Common myeloid progenitor, CD34-positive (primary cell): ENCODE measurements at regions not wholly inside any gene's neighbourhood (a gene's known extent, or its start where the extent isn't known, plus 50 kb on each side); places are given as distances from the start of the nearest gene placed in this dataset.

Experiments used
- CTCF ChIA-PET: fragments of 350-600 bp; sonication (Branson Sonifier 250); formaldehyde crosslinking; loops from one replicate; lab custom pipeline; 2021; ENCODE audit warnings: antibody characterized with exemption; lab: Charles Lee
- POLR2A ChIA-PET: fragments of 350-600 bp; sonication (Branson Sonifier 250); formaldehyde crosslinking; loops from one replicate; lab custom pipeline; 2021; ENCODE audit warnings: antibody characterized with exemption; lab: Charles Lee
- DNase-seq, 3 donors: peaks; one replicate each; pipeline versions ENCODE4 v3.0.0 to v3.0.0-alpha.2; 2013
- H3K27ac ChIP-seq, 2 experiments: 1 replicate in 1 of 2; 2 replicates in 1 of 2; pipeline ENCODE4 v1.7.0; 2013; ENCODE audit warnings: inconsistent platforms in 2 of 2, low read length in 2 of 2, mild to moderate bottlenecking in 2 of 2, low read depth in 1 of 2, moderate library complexity in 1 of 2; ENCODE audit not compliant: severe bottlenecking in 2 of 2, insufficient read depth in 1 of 2, poor library complexity in 1 of 2
- H3K27me3 ChIP-seq, 5 experiments: replicated peaks in 2 of 5; 1 replicate in 3 of 5; 2 replicates in 2 of 5; pipeline versions ENCODE4 v1.6.1 to v1.7.0; 2013; ENCODE audit warnings: low read length in 4 of 5, mild to moderate bottlenecking in 2 of 5, moderate library complexity in 2 of 5, inconsistent platforms in 1 of 5; ENCODE audit not compliant: insufficient read depth in 5 of 5, control insufficient read depth in 4 of 5
- H3K36me3 ChIP-seq, 4 experiments: 1 replicate in 2 of 4; 2 replicates in 2 of 4; pipeline versions ENCODE4 v1.6.1 to v1.7.0; 2013; ENCODE audit warnings: low read length in 3 of 4, control low read depth in 1 of 4, mild to moderate bottlenecking in 1 of 4; ENCODE audit not compliant: control insufficient read depth in 4 of 4, insufficient read depth in 4 of 4
- H3K4me1 ChIP-seq, 4 experiments: 1 replicate in 3 of 4; 2 replicates in 1 of 4; pipeline versions ENCODE4 v1.6.1 to v1.7.1; 2013; ENCODE audit warnings: low read length in 3 of 4, mild to moderate bottlenecking in 3 of 4, control low read depth in 1 of 4, inconsistent platforms in 1 of 4, moderate library complexity in 1 of 4; ENCODE audit not compliant: control insufficient read depth in 4 of 4, insufficient read depth in 4 of 4; ENCODE audit errors: control extremely low read depth in 1 of 4
- H3K4me3 ChIP-seq, 7 experiments: 1 replicate in 4 of 7; 2 replicates in 3 of 7; pipeline versions ENCODE4 v1.5.1 to v1.7.0; 2013; ENCODE audit warnings: mild to moderate bottlenecking in 7 of 7, low read length in 6 of 7, moderate library complexity in 6 of 7, inconsistent platforms in 2 of 7, low read depth in 2 of 7, control low read depth in 1 of 7; ENCODE audit not compliant: insufficient read depth in 4 of 7, control insufficient read depth in 1 of 7; ENCODE audit errors: extremely low read depth in 1 of 7
- H3K9me3 ChIP-seq, 5 experiments: 1 replicate in 4 of 5; 2 replicates in 1 of 5; pipeline versions ENCODE4 v1.6.1 to v1.7.1; 2013; ENCODE audit warnings: low read length in 4 of 5, mild to moderate bottlenecking in 2 of 5, inconsistent platforms in 1 of 5, low read depth in 1 of 5, moderate library complexity in 1 of 5; ENCODE audit not compliant: control insufficient read depth in 4 of 5, insufficient read depth in 2 of 5; ENCODE audit errors: control extremely low read depth in 1 of 5
- WGBS: methylation state at CpG from one replicate; pipeline ENCODE4 v1.1.5; 2013; ENCODE audit not compliant: insufficient coverage; 5-methylcytosine and 5-hydroxymethylcytosine counted together

GRCh38 chr5:117093653-117094052, 519.0 kb upstream of the SEMA6A start:
- Histone ChIP-seq H3K9me3 (no peaks in the 10 kb centered on the region), H3K4me1 (no peaks in the 10 kb centered on the region), H3K36me3 (no peaks in the 10 kb centered on the region), H3K27me3 (no peaks in the 10 kb centered on the region), H3K4me3 (no peak overlapping the region), H3K27ac (no peak overlapping the region)
- WGBS, result 100% methylated on average over 7 of the region's 12 CpGs
- no peak for DNase-seq
- POLR2A ChIA-PET, result no interaction called here
- CTCF ChIA-PET, result no interaction called here

- Histone ChIP-seq H3K36me3 (no peaks in the 10 kb centered on the region), H3K9me3 (no peaks in the 10 kb centered on the region), H3K4me3 (no peak overlapping the region), H3K27ac (no peak overlapping the region), H3K27me3 (no peaks in the 10 kb centered on the region), H3K4me1 (no peaks in the 10 kb centered on the region)
- DNase-seq, result no peak
- WGBS, result 95% methylated on average over 2 of the region's 2 CpGs
- ChIA-PET POLR2A (no interaction called here), CTCF (no interaction called here)
Measured at GRCh38 chr5:117089001-117089400, 514.4 kb upstream of the SEMA6A start.

- Histone ChIP-seq H3K36me3 (no peaks in the 10 kb centered on the region), H3K27ac (no peak overlapping the region), H3K9me3 (no peaks in the 10 kb centered on the region), H3K27me3 (no peaks in the 10 kb centered on the region), H3K4me3 (no peak overlapping the region), H3K4me1 (no peaks in the 10 kb centered on the region)
- POLR2A ChIA-PET, result no interaction called here
- no peak for DNase-seq
- CTCF ChIA-PET, result no interaction called here
- no CpG with 5 or more reads among the region's 2 CpGs for WGBS
Measured at GRCh38 chr5:117088176-117088575, 513.6 kb upstream of the SEMA6A start.

- DNase-seq, result no peak
- Histone ChIP-seq H3K9me3 (no peaks in the 10 kb centered on the region), H3K4me1 (no peaks in the 10 kb centered on the region), H3K4me3 (no peak overlapping the region), H3K27ac (no peak overlapping the region), H3K36me3 (no peaks in the 10 kb centered on the region), H3K27me3 (no peaks in the 10 kb centered on the region)
- ChIA-PET CTCF (no interaction called here), POLR2A (no interaction called here)
Measured at GRCh38 chr5:117084067-117084466, 509.4 kb upstream of the SEMA6A start.

GRCh38 chr5:117082977-117083376, 508.4 kb upstream of the SEMA6A start:
- Histone ChIP-seq H3K36me3 (no peaks in the 10 kb centered on the region), H3K9me3 (no peaks in the 10 kb centered on the region), H3K27ac (no peak overlapping the region), H3K4me1 (no peaks in the 10 kb centered on the region), H3K27me3 (no peaks in the 10 kb centered on the region), H3K4me3 (no peak overlapping the region)
- no peak for DNase-seq
- CTCF ChIA-PET, result no interaction called here
- POLR2A ChIA-PET, result no interaction called here
- WGBS, result 88% methylated on average over 1 of the region's 1 CpG

- Histone ChIP-seq H3K4me1 (no peaks in the 10 kb centered on the region), H3K36me3 (no peaks in the 10 kb centered on the region), H3K4me3 (no peak overlapping the region), H3K27me3 (no peaks in the 10 kb centered on the region), H3K27ac (no peak overlapping the region), H3K9me3 (no peaks in the 10 kb centered on the region)
- whole genome bisulfite sequencing, result 79% methylated on average over 2 of the region's 2 CpGs
- DNase-seq, result peak in 1 of 3 donors; percentile 0
- POLR2A ChIA-PET, result no interaction called here
- CTCF ChIA-PET, result no interaction called here
Measured at GRCh38 chr5:117077142-117077541, 502.5 kb upstream of the SEMA6A start.

- H3K36me3 ChIP-seq, result no peaks in the 10 kb centered on the region
- no peak for DNase-seq
- no peak overlapping the region for H3K4me3 ChIP-seq
- peaks cover 0 to 3% (median 0%) of the 10 kb centered on the region in 5 experiments for H3K9me3 ChIP-seq
- ChIA-PET POLR2A (no interaction called here), CTCF (no interaction called here)
- WGBS, result 100% methylated on average over 1 of the region's 2 CpGs
- H3K27ac ChIP-seq, result no peak overlapping the region
- H3K4me1 ChIP-seq, result no peaks in the 10 kb centered on the region
- no peaks in the 10 kb centered on the region for H3K27me3 ChIP-seq
Measured at GRCh38 chr5:117072439-117072838, 497.8 kb upstream of the SEMA6A start.
